Neural cell (in vitro differentiated cells): ENCODE measurements at regions not wholly inside any gene's neighbourhood (a gene's known extent, or its start where the extent isn't known, plus 50 kb on each side); places are given as distances from the start of the nearest gene placed in this dataset.

Experiments
- H2AFZ ChIP-seq: fragments of 200-600, 300-800 bp; sonication (generic), shearing (Covaris generic); 2 replicates; pipeline ENCODE4 v1.6.0; 2014; ENCODE audit warnings: low read depth, mild to moderate bottlenecking, antibody characterized with exemption, low read length, moderate library complexity
- H3F3A ChIP-seq: fragments of 200-600 bp; shearing (Covaris generic); 2 replicates; pipeline ENCODE4 v1.6.1; 2016; ENCODE audit warnings: mild to moderate bottlenecking, moderate library complexity, mixed read lengths, antibody characterized with exemption, low read length; ENCODE audit not compliant: insufficient read depth, poor library complexity, severe bottlenecking
- H3K27ac ChIP-seq: fragments of 200-600, 300-800 bp; sonication (generic), shearing (Covaris generic); 2 replicates; pipeline ENCODE4 v1.5.1; 2014; ENCODE audit warnings: mild to moderate bottlenecking, low read length, moderate library complexity
- H3K27me3 ChIP-seq: fragments of 300-800, 200-600 bp; sonication (generic), shearing (Covaris generic); 2 replicates; pipeline ENCODE4 v1.6.0; 2014; ENCODE audit warnings: mild to moderate bottlenecking, low read depth, low read length, moderate library complexity; ENCODE audit not compliant: insufficient read depth
- H3K36me3 ChIP-seq: fragments of 300-800, 200-600 bp; sonication (generic), shearing (Covaris generic); 2 replicates; pipeline ENCODE4 v1.5.1; 2014; ENCODE audit warnings: mild to moderate bottlenecking, antibody characterized with exemption, low read length, moderate library complexity; ENCODE audit not compliant: insufficient read depth
- H3K4me2 ChIP-seq: fragments of 300-800, 200-600 bp; sonication (generic), shearing (Covaris generic); 2 replicates; pipeline ENCODE4 v1.6.0; 2014; ENCODE audit warnings: mild to moderate bottlenecking, low read length
- H3K4me3 ChIP-seq: fragments of 300-800, 200-600 bp; sonication (generic), shearing (Covaris generic); 2 replicates; pipeline ENCODE4 v1.5.1; 2014; ENCODE audit warnings: mild to moderate bottlenecking, low read length, moderate library complexity
- H3K79me2 ChIP-seq: fragments of 200-600 bp; shearing (Covaris generic); replicated peaks from 2 replicates; pipeline ENCODE4 v1.6.0; 2014; ENCODE audit warnings: mild to moderate bottlenecking, low read length, moderate library complexity; ENCODE audit not compliant: insufficient read depth
- H3K9ac ChIP-seq: fragments of 300-800, 200-600 bp; sonication (generic), shearing (Covaris generic); 2 replicates; pipeline ENCODE4 v1.6.1; 2016; ENCODE audit warnings: mild to moderate bottlenecking, low read length, mixed read lengths
- H3K9me2 ChIP-seq: fragments of 200-600 bp; shearing (Covaris generic); 2 replicates; pipeline ENCODE4 v1.6.1; 2016; ENCODE audit warnings: mild to moderate bottlenecking, low read length, mixed read lengths; ENCODE audit not compliant: insufficient read depth
- H3K9me3 ChIP-seq: fragments of 200-600, 300-800 bp; sonication (generic), shearing (Covaris generic); 2 replicates; pipeline ENCODE4 v1.6.1; 2016; ENCODE audit warnings: mild to moderate bottlenecking, mixed run types, low read length, moderate library complexity, mixed read lengths
- H4K20me1 ChIP-seq: fragments of 200-600 bp; shearing (Covaris generic); 2 replicates; pipeline ENCODE4 v1.6.1; 2016; ENCODE audit warnings: mild to moderate bottlenecking, mixed run types; ENCODE audit not compliant: insufficient read depth
- EP300 ChIP-seq: fragments of 450-650 bp; conservative IDR thresholded peaks from 2 replicates; pipeline ENCODE4 v1.6.1; 2014; ENCODE audit warnings: antibody characterized with exemption, mild to moderate bottlenecking, moderate library complexity; ENCODE audit not compliant: poor library complexity, severe bottlenecking
- EZH2 ChIP-seq: fragments of 200-600, 300-800 bp; shearing (Covaris generic), sonication (generic); IDR thresholded peaks from 2 replicates; pipeline ENCODE4 v1.6.1; 2014; ENCODE audit warnings: antibody characterized with exemption, low read length, borderline replicate concordance, mild to moderate bottlenecking; ENCODE audit not compliant: insufficient read depth, poor library complexity, severe bottlenecking
- MXI1 ChIP-seq: fragments of 450-650 bp; conservative IDR thresholded peaks from 2 replicates; pipeline ENCODE4 v1.6.1; 2014; ENCODE audit warnings: antibody characterized with exemption, mild to moderate bottlenecking; ENCODE audit not compliant: poor library complexity, severe bottlenecking
- POLR2AphosphoS5 ChIP-seq: IDR thresholded peaks from 2 replicates; pipeline ENCODE4 v1.6.1; 2012
- RAD21 ChIP-seq: fragments of 450-650 bp; conservative IDR thresholded peaks from 2 replicates; pipeline ENCODE4 v1.6.1; 2014; ENCODE audit warnings: antibody characterized with exemption, mild to moderate bottlenecking, moderate library complexity
- SMC3 ChIP-seq: fragments of 450-650 bp; conservative IDR thresholded peaks from 2 replicates; pipeline ENCODE4 v1.6.1; 2014; ENCODE audit warnings: antibody characterized with exemption, mild to moderate bottlenecking, moderate library complexity; ENCODE audit not compliant: poor library complexity
- TAF1 ChIP-seq: IDR thresholded peaks from 2 replicates; pipeline ENCODE4 v1.6.1; 2012; ENCODE audit warnings: low read depth
- TF ChIP-seq, protein P1 (sequence below): IDR thresholded peaks from 2 replicates; pipeline ENCODE4 v1.6.1; 2012; ENCODE audit warnings: borderline replicate concordance
- TF ChIP-seq, protein P2 (sequence below): fragments of 450-650 bp; IDR thresholded peaks from 2 replicates; pipeline ENCODE4 v1.5.1; 2014; ENCODE audit warnings: antibody characterized with exemption, mild to moderate bottlenecking, moderate library complexity; ENCODE audit not compliant: poor library complexity, severe bottlenecking

DNA sequence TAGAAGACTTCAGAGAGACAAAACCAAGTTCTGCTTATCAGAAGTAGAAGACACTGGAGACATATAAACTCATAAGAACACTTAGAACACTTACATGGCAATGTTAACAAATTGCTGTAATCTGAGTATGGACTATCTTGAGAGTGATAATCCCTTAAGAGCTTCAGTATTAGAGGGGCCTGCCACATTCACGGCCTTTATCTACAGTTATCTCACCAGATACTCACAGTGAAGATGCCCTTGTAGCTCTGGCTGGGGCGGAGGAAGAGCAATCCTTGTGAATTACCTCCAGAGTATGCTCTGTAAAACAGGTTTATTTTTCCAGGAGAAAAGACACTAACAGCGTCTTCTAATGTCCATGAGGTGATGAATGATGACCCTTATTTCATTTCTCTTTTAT, 762.8 kb downstream of the FAM181B start:
- Histone ChIP-seq H4K20me1 (no peaks in the 10 kb centered on the region), H3K27me3 (no peaks in the 10 kb centered on the region), H3K9ac (no peak overlapping the region), H3K9me3 (no peaks in the 10 kb centered on the region), H3K27ac (no peak overlapping the region), H2AFZ (no peak overlapping the region), H3K36me3 (no peaks in the 10 kb centered on the region), H3K4me2 (no peak overlapping the region), H3K9me2 (no peaks in the 10 kb centered on the region), H3K4me3 (no peak overlapping the region), H3K79me2 (no peaks in the 10 kb centered on the region), H3F3A (no peaks in the 10 kb centered on the region)
- TF ChIP-seq EP300 (no peak), MXI1 (no peak), RAD21 (no peak), TAF1 (no peak), EZH2 (no peak), POLR2AphosphoS5 (no peak), SMC3 (no peak)
- TF ChIP-seq, protein P1, sequence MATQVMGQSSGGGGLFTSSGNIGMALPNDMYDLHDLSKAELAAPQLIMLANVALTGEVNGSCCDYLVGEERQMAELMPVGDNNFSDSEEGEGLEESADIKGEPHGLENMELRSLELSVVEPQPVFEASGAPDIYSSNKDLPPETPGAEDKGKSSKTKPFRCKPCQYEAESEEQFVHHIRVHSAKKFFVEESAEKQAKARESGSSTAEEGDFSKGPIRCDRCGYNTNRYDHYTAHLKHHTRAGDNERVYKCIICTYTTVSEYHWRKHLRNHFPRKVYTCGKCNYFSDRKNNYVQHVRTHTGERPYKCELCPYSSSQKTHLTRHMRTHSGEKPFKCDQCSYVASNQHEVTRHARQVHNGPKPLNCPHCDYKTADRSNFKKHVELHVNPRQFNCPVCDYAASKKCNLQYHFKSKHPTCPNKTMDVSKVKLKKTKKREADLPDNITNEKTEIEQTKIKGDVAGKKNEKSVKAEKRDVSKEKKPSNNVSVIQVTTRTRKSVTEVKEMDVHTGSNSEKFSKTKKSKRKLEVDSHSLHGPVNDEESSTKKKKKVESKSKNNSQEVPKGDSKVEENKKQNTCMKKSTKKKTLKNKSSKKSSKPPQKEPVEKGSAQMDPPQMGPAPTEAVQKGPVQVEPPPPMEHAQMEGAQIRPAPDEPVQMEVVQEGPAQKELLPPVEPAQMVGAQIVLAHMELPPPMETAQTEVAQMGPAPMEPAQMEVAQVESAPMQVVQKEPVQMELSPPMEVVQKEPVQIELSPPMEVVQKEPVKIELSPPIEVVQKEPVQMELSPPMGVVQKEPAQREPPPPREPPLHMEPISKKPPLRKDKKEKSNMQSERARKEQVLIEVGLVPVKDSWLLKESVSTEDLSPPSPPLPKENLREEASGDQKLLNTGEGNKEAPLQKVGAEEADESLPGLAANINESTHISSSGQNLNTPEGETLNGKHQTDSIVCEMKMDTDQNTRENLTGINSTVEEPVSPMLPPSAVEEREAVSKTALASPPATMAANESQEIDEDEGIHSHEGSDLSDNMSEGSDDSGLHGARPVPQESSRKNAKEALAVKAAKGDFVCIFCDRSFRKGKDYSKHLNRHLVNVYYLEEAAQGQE: no peak
- TF ChIP-seq, protein P2, sequence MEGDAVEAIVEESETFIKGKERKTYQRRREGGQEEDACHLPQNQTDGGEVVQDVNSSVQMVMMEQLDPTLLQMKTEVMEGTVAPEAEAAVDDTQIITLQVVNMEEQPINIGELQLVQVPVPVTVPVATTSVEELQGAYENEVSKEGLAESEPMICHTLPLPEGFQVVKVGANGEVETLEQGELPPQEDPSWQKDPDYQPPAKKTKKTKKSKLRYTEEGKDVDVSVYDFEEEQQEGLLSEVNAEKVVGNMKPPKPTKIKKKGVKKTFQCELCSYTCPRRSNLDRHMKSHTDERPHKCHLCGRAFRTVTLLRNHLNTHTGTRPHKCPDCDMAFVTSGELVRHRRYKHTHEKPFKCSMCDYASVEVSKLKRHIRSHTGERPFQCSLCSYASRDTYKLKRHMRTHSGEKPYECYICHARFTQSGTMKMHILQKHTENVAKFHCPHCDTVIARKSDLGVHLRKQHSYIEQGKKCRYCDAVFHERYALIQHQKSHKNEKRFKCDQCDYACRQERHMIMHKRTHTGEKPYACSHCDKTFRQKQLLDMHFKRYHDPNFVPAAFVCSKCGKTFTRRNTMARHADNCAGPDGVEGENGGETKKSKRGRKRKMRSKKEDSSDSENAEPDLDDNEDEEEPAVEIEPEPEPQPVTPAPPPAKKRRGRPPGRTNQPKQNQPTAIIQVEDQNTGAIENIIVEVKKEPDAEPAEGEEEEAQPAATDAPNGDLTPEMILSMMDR: no peak

DNA sequence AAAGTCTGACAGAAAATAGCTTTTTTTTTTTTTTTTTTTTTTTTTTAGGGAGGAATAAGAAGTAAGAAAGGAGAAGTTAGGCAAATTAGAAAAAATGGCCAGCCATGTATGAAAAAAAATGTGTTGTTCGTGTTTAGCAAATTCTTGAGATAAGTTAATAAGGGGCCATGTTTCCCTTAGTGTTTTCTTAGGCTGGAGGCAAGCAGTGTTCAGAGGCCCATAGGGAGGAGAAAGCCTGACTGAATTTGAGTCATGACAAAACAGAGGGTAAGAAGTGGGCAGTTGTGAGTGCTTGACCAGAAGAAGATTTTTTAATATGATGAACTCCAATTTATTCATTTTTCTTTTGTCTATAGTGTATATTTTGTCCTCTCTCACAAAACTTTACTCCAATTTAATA, 766.4 kb downstream of the FAM181B start:
- H3K9me3 ChIP-seq: no peaks in the 10 kb centered on the region
- H3K27ac ChIP-seq: no peak overlapping the region
- TF ChIP-seq EZH2: no peak
- TF ChIP-seq SMC3: no peak
- no peak for TF ChIP-seq MXI1
- no peak for TF ChIP-seq EP300
- no peak for TF ChIP-seq POLR2AphosphoS5
- TF ChIP-seq TAF1: no peak
- H3K4me3 ChIP-seq: no peak overlapping the region
- H4K20me1 ChIP-seq: no peaks in the 10 kb centered on the region
- no peaks in the 10 kb centered on the region for H3K9me2 ChIP-seq
- no peak overlapping the region for H3K9ac ChIP-seq
- no peak overlapping the region for H2AFZ ChIP-seq
- H3K27me3 ChIP-seq: no peaks in the 10 kb centered on the region
- no peaks in the 10 kb centered on the region for H3K36me3 ChIP-seq
- H3K79me2 ChIP-seq: no peaks in the 10 kb centered on the region
- no peaks in the 10 kb centered on the region for H3F3A ChIP-seq
- H3K4me2 ChIP-seq: no peak overlapping the region
